ENCODE measurements at regions not wholly inside any gene's neighbourhood (a gene's known extent, or its start where the extent isn't known, plus 50 kb on each side); places are given as distances from the start of the nearest gene placed in this dataset.

DNA sequence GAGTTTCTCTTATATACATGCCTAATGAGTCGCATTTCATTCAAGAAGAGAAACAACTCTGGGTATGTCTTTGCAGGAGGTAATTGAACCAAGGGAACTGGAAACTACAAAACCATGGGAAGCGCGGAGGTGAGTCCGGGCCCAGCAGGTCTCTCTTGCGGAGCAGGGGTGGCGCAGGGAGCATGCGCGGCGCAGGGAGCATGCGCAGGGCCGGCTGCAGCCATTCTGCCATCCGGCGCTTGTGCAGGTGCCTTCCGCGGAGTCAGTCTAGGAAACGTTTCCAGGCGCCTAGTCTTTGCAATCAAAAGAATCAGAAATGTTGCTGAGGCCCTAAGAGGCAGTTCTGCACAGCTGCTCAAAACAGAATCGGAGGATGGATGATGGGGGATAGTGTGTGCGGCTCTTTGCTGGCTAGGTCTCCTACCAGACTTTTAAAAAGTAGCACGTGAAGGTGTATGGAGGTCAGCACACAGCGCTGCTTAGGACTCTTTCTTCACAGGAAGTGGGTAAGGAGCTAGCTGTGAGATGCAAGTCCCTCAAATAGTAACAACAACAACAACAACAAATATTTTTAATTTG, 433.8 kb upstream of the FAT1 start:
- no peak for DNase-seq (ENCODE audit: low read depth, low spot score)
- no peak overlapping the region for H3K4me3 ChIP-seq (ENCODE audit: low read depth, low read length)
- TF ChIP-seq, protein P1, sequence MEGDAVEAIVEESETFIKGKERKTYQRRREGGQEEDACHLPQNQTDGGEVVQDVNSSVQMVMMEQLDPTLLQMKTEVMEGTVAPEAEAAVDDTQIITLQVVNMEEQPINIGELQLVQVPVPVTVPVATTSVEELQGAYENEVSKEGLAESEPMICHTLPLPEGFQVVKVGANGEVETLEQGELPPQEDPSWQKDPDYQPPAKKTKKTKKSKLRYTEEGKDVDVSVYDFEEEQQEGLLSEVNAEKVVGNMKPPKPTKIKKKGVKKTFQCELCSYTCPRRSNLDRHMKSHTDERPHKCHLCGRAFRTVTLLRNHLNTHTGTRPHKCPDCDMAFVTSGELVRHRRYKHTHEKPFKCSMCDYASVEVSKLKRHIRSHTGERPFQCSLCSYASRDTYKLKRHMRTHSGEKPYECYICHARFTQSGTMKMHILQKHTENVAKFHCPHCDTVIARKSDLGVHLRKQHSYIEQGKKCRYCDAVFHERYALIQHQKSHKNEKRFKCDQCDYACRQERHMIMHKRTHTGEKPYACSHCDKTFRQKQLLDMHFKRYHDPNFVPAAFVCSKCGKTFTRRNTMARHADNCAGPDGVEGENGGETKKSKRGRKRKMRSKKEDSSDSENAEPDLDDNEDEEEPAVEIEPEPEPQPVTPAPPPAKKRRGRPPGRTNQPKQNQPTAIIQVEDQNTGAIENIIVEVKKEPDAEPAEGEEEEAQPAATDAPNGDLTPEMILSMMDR (IDR thresholded peaks at IDR 0.05; ENCODE audit: low read depth, low read length) = no peak
- in situ Hi-C loops (cut with HindIII; ENCODE audit: low sequenced_read_pairs) = no loop called here

DNA sequence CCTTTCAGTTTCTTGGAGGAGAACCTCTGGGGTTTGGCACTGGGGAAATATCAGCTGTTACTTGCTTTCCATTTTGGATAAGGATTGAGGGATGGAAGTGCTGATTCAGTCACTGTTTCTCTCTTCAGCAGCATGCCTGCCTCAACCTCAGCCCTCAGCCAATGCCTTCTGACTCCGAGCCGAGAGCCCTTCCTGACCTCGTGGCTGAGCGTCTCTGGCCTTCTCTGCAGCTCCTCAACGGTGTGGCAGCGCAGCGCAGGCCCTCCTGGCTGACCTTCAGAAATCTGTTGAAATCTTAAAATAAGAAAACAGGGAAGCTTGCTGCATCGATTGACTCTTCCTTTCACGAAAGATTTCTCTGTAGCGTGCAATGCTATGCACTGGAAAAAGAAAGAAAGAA, 434.3 kb upstream of the FAT1 start:
- no peak overlapping the region for H3K4me3 ChIP-seq (ENCODE audit: low read depth, low read length)
- in situ Hi-C loops (cut with HindIII; ENCODE audit: low sequenced_read_pairs) = no loop called here
- no peak for DNase-seq (ENCODE audit: low read depth, low spot score)
- TF ChIP-seq, protein P1 (IDR thresholded peaks at IDR 0.05; ENCODE audit: low read depth, low read length) = no peak

DNA sequence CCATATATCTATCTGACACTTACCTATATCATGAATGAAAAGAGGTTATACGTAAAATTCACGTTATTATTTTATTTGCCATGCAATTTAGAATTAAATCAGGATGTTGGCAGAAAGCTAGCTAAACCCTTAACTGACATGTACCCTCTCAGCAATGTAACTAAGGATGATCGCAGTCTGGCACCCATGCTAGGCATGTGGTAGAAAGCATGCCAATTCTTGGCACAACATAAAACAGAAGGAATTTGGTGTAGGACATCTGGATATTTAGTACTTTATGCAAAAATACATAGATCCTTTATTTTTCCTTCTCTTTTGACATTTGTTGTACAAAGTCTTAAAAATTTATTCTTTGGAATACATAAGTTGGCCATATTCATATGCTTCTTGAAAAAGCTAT, 436.8 kb upstream of the FAT1 start:
- TF ChIP-seq, protein P1 (IDR thresholded peaks at IDR 0.05; ENCODE audit: low read depth, low read length) = no peak
- in situ Hi-C loops (cut with HindIII; ENCODE audit: low sequenced_read_pairs) = no loop called here
- no peak overlapping the region for H3K4me3 ChIP-seq (ENCODE audit: low read depth, low read length)
- DNase-seq (ENCODE audit: low read depth, low spot score) = no peak

DNA sequence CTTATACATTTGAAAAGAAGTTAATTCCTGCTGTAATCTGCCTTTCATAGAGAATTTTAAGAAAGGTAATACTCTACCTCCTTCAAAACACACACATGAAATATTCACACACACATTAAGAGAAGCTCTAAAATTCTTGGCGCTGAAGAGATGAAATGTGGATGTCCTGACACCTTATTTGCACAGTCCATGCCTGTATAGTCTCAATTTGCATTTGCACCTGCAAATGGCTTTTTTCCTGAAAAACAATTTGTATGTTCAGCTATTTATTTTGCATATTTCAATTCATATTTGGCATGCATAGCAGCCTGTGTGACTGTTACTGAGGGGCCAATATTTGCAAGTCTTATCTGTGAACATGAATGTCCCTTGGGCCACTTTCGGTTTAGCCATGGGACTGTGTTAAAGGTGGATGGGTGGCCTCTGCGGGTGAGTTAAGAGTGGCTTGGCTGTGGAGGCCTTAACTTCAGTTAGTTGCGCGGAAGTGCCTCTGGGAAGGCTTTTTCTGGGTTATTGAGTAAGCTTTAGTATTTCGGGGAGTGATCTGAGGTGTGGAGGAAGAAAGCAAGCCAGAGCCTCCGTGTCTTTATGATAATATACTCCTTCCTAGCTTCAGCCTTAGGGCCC, 443.3 kb upstream of the FAT1 start:
- TF ChIP-seq, protein P1 (IDR thresholded peaks at IDR 0.05; ENCODE audit: low read depth, low read length) = no peak
- no peak overlapping the region for H3K4me3 ChIP-seq (ENCODE audit: low read depth, low read length)
- DNase-seq (ENCODE audit: low read depth, low spot score) = no peak
- in situ Hi-C loops (cut with HindIII; ENCODE audit: low sequenced_read_pairs) = no loop called here

DNA sequence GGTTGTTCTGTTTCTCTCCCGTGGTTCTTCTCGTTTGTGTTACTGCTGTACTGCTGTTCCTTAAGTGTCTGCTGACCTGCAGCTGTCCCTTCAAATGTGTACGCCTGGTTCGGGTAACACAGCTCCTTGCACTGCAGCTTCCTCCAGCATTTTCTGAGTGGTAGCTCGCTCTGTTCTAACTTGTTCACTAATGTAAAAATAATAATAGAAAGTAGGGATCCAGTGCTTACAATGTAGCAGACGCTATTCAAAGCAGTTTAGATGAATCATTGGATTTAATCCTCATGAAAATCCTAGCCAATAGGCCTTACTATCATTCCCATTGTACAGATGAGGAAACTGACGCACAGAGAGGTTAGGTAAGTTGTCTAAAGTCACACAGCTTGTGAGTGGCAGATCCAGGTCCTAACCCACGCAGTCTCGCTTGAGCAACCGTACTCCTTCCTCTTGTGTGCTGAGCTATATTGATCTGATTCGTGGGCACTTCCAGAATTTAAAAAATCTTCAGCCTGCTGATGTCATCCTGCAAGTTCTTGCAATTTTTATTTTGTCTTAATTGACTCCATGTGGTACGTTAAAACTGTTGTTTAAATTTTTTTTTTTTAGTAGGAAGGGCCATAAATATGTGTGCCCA, 448.2 kb upstream of the FAT1 start:
- in situ Hi-C loops (cut with HindIII; ENCODE audit: low sequenced_read_pairs) = no loop called here
- DNase-seq (ENCODE audit: low read depth, low spot score) = no peak
- TF ChIP-seq, protein P1 (IDR thresholded peaks at IDR 0.05; ENCODE audit: low read depth, low read length) = no peak
- H3K4me3 ChIP-seq (ENCODE audit: low read depth, low read length) = no peak overlapping the region

DNA sequence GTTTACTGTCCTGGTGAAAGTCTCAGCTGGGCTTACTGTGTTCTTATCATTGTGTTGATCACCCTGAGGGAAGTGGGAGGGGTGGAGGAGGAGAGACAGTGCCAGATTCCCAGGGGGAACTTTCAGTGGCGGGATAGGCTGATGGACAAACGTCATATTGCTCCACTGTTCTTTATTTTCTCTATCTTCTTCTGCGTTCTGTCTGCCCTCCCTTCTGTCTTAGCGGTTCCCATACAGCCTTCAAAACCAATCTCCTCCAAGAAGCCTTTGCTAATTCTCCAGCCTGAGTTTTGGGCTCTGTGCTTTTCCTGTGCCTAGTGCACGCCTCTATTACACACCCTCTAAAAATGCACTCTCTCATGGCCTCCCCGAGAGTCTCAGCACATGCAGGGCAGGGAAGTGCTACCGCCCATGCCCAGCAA, 448.7 kb upstream of the FAT1 start:
- in situ Hi-C loops (cut with HindIII; ENCODE audit: low sequenced_read_pairs) = no loop called here

More for the DNA sequence above, 448.7 kb upstream of the FAT1 start:
- DNase-seq (ENCODE audit: low read depth, low spot score) = peak; percentile 52
- no peak overlapping the region for H3K4me3 ChIP-seq (ENCODE audit: low read depth, low read length)
- TF ChIP-seq, protein P1 (IDR thresholded peaks at IDR 0.05; ENCODE audit: low read depth, low read length) = no peak

All from astrocyte of the spinal cord (primary cell).